ENCODE measurements at regions not wholly inside any gene's neighbourhood (a gene's known extent, or its start where the extent isn't known, plus 50 kb on each side); places are given as distances from the start of the nearest gene placed in this dataset.
A peak's percentile ranks its signal among the peaks of the same experiment; 100 is the strongest.

DNA sequence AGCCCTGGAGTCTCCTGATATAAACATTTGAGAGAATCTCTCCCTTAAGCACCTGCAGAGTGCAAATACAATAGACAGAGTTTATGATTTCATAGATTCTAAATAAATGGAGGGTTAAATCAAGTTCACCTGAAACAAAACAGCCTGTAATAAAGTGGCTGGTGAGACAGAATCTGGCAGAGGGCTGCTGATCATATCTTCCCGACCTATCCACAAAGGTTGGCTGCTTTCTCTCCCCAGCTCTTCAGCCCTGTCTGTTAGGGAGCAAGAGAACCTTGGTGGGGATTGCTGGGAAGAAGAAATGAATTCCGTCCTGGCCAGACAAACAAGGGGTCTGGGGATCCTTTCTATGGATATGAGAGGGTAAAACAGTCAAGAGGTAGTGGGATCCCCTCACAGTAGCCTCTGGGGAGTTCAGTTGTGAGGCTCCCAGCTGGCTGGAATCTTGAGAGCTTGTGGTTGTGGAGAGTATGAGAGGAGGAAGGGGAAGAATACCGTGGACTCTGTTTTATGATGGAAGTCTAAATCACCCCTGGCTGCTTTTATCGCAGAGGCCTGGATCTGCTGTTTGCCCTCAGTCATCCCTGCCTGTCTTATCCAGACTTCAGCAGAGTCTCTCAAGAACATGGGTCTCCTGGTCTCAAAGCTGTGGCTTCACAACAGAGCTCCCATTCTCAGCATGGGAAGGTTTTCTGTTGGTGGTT is 451.3 kb downstream of the NTRK3 start:
- ATAC-seq: no peak
- no peak for DNase-seq (ENCODE audit: missing footprints)
- intact Hi-C loops (cut with DNase I): no loop called here

DNA sequence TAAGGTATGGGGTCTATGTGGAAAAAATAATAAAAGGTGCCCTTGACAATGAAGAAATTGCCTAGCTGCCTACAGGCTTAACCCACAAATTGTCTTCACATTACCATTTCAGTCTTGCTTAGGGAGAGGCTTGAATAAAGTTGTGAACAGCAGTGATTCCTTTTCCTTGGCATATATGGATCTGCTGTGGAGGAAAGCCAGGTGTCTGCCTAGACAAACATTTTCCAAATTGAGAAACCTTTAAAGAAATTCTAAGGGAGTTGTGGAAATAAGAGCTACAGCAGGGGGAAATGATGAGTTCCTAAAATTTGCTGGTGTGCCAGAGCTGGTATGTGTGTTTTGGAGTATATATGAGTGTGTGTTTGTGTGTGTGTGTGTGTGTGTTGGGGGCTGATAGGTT is 452.1 kb downstream of the NTRK3 start:
- DNase-seq (ENCODE audit: missing footprints) (no peak), ATAC-seq (no peak)
- intact Hi-C loops (cut with DNase I): no loop called here

DNA sequence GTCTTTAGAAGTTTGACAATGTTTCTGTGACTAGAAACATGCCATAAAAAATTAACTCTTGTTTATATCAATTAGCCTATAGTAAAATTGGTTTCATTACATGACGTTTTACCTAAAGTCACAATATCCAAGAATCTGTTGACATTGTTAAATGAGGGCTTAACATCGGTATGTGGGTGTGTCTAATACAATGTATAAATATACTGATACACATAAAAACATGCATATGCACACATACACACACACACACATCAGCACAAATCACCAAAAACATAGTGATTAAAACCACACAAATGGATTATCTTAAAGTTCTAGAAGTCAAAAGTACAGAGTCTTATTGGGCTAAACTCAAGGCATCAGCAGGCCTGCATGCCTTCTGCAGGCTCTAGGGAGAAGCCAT is 456.7 kb downstream of the NTRK3 start:
- ATAC-seq (no peak), DNase-seq (ENCODE audit: missing footprints) (no peak)
- intact Hi-C loops (cut with DNase I): no loop called here

DNA sequence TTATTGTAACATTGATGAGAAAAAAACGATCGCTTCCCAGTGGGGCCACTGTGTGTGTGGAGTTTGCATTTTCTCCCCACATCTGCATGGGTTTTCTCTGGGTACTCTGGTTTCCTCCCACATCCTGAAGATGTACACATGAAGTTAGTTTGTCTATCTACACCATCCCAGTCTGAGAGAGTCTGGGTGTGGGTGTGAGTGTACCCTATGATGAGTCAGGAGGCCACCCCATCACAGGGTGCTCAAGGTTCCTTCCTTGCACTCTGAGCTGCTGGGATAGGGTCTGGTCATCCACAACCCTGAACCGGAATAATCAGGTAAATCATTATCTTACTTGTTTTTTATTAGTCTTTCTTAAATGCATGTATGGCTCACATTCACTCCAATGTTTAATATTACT is 457.1 kb downstream of the NTRK3 start:
- intact Hi-C loops (cut with DNase I): no loop called here
- DNase-seq (ENCODE audit: missing footprints) (no peak), ATAC-seq (no peak)

DNA sequence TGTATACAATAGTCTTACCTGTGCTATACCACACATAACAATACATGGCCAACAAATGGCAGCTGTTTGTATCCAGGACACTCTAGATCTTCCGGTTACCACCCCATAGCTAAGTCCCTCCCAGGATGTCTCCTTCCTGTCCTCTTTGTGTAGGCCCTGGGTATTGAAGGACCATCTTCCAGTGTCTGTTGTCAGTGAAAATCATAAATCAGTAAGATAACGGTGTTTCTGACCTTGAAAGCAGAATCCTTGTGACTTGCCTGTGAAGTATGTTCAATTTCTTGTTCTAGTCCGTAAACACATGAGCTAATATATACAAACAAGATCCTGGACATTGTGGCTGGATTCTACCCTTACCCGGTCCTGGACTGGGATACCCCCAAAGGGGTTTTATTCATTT is 462.8 kb downstream of the NTRK3 start:
- intact Hi-C loops (cut with DNase I): no loop called here
- ATAC-seq: no peak
- no peak for DNase-seq (ENCODE audit: missing footprints)

DNA sequence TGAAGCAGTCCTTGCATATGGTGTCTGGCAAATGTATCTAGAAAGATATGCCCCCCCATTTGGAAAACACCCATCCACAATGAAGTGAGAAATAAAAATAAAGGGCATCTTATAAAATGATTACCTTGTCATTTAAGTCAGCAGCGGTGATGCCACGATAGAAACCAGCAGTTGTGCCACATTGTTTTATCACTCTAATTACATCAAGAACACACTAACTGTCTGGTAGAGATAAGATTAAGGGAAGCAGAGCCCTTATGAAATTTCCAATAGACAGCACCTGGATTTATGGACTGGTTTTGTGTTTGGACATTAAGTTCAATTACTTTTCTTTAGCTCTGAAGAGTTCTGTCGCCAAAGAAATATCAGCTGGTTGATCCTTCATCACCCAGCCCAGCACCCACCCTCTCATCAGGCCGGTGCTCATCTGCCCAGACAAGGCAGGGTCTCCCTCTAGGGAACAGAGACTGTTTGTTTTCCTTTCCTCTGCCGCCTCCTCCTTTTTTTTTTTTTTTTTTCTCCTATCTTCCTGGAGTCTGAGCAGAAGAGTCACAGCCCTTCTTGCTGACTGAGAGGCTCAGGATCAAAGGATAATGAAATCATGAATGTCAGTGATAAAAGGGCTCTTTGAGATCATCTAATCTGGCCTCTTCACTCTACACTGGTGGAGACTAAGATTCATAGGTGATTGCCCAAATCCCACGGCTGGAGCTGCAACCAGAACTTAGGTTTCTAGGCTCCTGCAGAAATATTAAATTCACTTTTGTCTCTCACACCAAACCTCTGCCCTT is 464.1 kb downstream of the NTRK3 start:
- ATAC-seq (no peak), DNase-seq (ENCODE audit: missing footprints) (no peak)
- intact Hi-C loops (cut with DNase I): no loop called here

DNA sequence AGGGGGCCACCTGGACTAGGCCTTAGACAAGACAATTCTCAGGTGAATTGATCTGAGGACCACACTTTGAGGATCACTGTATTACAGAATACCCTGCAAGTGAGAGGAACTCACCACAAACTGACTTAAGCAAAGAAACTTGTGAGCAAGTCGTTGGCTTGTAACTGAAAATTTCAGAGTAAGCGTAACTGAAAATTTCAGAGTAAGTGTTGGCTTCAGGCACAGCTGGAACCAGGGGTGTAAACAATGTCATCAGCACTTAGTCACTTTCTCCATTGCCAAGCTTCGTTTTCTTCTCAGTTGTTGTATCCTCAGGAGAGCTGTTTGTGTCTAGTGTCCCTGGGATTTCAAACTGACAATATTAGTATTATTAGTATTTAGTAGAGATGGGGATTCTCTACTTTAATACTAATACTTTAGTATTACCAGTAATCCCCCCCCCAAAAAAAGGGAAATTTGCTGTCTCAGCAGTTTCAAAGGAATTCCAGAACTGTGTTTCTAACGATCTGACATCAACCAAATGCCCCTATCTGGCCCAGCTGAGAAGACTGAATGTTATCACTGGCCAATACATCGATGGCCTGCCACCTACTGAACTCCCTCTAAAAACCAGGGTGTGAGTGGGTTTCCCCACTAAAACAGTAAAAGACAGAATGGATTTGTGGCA is 474.4 kb downstream of the NTRK3 start:
- DNase-seq (ENCODE audit: missing footprints) (no peak), ATAC-seq (no peak)
- intact Hi-C loops (cut with DNase I): no loop called here

DNA sequence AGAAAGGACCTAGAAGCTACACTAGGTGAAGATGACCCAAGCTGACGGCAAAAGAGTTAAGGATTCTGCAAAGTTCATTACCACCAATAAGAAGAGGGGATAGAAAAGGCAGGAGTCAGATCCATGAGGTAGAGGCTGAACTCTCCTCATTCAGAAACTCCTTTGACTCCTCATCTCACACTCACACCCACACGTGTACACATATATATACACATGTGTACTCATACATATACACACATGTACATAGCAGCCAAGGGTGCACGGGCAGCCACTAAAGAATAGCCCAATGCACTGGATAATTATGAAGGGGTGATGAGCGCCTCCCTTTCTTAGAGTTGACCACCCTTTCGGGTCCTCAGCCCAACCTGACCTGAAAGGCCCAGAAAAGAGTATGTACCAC is 476.8 kb downstream of the NTRK3 start:
- DNase-seq (ENCODE audit: missing footprints) (no peak), ATAC-seq (no peak)
- intact Hi-C loops (cut with DNase I): no loop called here

DNA sequence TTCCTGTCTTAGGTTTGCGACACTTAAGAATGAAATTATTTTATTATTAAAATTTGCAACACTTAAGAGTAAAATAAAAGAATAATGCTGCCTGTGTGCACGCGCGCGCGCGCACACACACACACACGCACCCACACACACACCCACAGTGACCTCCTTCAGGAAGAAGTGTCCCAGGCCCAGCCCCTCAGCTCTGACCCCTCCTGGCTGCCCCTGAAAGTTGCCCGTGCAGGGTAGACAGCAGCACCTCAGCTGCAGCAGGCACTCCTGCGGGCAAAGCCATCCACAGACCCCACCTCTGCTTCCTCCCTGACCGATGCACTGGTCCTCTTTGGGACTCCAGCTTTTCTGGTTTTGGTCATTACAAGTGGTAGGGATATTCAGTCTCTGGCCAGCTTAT is 478.2 kb downstream of the NTRK3 start:
- intact Hi-C loops (cut with DNase I): no loop called here
- no peak for ATAC-seq
- no peak for DNase-seq (ENCODE audit: missing footprints)

DNA sequence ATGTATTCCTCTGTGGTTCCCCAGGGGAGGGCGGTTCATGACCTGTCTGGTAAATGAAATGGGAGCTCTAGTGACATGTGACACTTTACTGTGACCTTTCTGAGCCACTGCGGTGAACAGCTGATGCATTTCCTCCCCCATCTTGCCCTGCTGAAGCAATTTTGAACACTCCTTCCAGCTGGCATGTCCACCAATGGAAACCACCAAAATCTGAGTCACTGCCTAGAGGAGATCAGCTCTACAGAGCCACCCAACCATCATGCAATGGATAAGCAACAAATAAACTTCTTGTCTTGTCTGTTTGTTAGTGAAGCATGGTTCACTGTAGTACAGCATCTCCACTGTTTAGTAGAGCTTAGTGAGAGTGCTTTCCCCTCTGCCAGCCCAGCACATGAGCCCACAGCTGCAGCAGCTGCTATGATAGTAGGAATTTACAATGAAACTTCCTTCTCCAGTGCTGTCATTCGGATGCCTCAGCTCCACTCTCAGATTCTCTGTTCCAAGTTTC is 479.4 kb downstream of the NTRK3 start:
- ATAC-seq: no peak
- intact Hi-C loops (cut with DNase I): no loop called here
- no peak for DNase-seq (ENCODE audit: missing footprints)

DNA sequence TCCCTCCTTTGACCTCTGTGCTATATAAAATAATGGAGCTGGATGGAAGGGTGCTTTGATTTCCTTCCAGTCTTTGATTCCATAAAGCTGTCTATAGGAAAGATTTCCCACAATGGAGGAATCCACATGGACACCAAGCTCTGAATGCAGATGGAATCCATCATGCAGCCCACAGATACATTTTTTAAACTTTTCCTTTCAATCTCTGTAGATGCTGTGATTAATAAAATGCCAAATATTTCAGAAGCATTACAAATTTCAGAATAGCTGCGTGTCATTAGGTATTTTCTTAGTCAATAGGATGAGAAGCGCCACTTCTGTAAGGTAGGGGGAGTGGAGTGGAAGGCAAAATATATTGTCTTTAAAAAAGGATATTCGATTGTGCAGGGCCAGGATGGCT is 489.0 kb downstream of the NTRK3 start:
- DNase-seq (ENCODE audit: missing footprints) (no peak), ATAC-seq (no peak)
- intact Hi-C loops (cut with DNase I): no loop called here

DNA sequence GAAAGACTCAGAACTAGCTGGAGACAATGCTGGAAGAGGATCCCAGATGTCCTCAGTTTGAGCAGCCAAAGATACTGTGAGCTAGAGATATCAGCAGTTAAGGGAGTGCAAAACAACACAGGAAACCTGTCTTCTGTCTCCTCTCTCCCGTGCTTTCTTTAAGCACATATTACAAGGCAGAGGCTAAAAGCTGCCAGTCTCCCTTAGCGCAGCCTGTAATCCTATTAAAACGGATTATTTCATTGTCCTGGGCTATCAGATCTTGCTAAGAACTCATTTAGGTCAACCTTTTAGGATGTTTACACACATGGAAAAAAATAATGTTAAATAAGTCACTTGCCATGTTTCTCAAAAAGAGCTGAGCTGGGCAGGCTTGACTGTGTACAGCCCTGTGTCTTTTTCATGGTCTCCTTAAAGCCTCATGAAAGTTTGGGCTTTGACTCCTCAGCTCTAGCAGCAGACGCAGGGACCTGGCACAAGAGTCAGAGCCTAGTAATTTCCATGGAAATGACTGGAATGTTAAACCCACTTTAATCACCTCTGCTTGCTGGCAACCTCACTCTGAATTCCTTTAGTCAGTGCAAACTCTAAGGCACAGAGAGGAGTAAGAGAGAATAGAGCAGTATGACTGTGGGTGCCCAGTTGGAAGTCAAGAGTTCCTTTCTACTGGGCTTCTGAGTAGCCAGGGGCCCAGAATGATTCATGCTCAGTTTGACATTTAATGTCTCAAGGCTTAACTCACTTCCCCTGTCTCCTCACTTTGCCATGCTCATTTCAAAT is 491.9 kb downstream of the NTRK3 start:
- intact Hi-C loops (cut with DNase I): no loop called here
- DNase-seq (ENCODE audit: missing footprints): no peak

DNA sequence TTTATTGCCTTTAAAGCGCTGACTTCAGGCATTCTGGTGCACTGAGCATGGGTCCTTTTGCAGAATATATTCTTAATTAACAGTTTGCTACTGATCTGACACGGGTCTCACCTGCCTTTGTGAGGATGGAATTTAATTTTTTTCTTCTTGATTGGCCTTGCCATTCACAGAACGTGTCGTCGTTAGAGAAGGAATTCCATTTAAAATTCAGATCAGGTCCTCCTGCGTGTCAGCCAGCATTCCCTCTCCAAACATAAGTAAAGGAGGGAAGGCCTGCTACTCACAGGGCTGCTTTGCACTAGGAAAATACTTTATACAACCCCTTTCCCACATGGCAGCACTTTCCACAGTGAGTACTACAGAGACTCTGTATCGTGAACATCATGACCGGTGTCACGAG is 492.7 kb downstream of the NTRK3 start:
- no peak for DNase-seq (ENCODE audit: missing footprints)
- no peak for ATAC-seq
- intact Hi-C loops (cut with DNase I): no loop called here

More for the DNA sequence above, 491.9 kb downstream of the NTRK3 start:
- ATAC-seq: no peak

DNA sequence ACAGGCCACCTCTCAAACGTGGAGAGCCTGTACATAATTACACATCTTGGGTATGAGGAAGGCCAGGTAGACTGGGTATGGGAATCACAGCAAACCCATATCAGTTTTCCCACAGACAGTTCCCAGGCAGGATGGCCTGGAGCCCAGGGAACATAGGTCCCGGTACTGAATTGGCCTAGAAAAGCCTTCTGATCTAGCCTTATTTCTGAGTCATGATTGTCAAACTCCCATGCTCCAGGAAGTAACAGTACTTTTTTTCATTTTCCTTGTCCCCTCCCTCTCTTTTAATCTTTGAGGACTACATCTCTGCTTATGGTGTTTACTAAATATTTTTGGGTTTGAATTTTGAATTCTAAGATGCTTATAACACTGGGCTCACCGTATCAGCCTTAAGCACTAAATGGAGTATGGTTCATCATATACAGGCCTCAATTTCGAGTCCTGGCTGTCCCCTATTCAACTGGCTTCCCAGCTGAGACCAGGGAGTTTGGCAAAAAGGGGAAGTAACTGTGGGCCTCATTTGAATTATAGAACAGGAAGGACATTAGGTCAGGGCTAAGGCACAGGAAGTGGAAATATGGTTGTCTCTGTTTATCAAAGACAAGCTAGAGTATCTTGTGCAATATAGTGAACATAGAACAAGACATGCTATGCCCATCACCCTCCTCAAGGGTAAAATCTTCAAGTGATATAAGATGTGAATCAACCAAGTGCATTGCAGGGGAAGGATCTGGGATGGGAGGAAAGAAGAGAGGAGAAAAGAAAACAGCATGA is 494.6 kb downstream of the NTRK3 start:
- ATAC-seq: peak; percentile 60
- intact Hi-C loops (cut with DNase I): no loop called here
- DNase-seq (ENCODE audit: missing footprints): no peak

DNA sequence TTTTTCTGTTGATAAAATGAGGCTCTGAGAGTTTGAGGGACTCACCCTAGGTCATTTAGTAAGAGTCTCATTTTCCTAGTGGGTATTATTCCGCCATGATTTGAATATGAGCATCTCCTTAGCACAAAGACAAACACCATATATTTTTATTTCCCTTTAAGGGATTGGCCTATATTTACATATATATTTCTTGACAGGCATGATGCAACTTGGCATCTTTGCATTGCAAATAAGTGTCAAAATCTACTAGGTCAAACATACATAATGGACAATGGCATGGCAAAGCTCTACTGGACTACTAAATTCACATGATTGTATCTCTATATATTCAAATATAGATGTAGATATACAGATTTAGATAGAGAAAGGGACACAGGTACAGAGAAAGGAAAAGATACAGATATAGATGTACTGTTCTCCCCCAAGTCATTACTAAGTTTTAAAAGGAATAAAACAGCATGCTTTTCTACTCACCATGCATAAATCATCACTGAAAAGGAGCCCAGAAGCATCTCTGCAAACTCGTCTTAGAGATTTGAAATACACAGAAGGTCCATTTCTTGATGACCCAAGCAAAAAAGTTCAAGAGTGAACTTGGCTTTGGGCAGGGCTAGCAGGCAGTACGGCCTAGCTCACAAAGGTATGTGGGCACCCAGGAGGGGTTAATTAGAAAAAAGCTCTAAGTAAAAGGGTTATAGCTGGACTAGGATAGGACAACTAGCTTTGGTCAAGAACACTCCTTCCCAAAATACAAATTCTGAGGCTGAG is 495.8 kb downstream of the NTRK3 start:
- DNase-seq (ENCODE audit: missing footprints) (no peak), ATAC-seq (no peak)
- intact Hi-C loops (cut with DNase I): no loop called here

DNA sequence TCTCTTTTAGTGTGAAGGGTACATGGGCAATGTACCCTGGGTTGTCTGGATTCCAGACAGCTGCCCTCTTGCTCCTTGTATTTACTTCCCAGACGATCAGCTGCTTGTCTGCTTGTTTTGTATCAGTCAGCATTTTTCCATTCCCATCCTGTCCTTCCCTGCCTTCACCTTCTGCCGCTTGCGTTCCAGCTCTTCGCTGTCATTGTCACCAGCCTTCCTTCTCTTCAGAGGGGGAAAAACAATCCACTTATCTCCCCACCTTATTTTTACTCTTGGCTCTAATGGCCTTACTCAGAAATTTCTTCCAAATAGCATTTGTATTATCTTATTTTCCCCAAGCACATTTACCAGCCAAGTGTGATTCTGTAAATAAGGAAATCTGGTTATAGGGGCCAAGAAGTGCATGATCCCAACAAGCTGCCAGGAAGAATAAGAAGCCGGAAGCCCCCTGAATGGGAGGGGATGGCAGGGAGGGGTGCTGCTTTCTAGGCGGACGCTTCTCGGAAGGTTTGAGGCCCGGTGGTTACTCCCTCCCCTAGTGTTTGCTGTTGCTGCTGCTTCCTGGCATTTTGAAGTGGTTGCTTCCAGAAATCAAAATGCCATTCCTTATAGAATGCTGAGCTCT is 497.6 kb downstream of the NTRK3 start:
- DNase-seq (ENCODE audit: missing footprints) (no peak), ATAC-seq (no peak)
- intact Hi-C loops (cut with DNase I): no loop called here

DNA sequence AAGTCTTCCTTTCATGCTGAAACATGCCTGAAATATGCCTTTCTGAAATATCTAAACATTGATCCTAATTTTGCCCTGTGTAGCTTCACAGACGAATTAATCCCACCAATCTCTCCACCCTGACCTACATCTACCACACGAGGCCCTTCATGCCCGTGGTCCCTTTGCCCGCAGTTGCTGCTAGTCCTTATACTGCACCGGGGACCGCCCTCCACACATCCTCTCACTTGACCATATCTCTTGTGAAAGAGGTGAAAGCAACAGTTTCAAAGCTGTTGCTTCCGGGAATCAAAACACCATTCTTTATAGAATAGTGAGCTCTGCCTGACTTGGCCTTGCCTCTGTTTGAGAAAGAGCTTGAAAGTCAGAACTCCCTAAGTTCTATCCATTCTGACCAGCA is 499.5 kb downstream of the NTRK3 start:
- DNase-seq (ENCODE audit: missing footprints) (no peak), ATAC-seq (no peak)
- intact Hi-C loops (cut with DNase I): no loop called here
